GM10266 (cell line): ENCODE measurements at regions not wholly inside any gene's neighbourhood (a gene's known extent, or its start where the extent isn't known, plus 50 kb on each side); places are given as distances from the start of the nearest gene placed in this dataset.

Source experiments
- DNase-seq: peaks from one replicate; pipeline ENCODE4 v3.0.0; 2012; ENCODE audit errors: extremely low spot score
- CTCF ChIP-seq: IDR thresholded peaks from 2 replicates; pipeline ENCODE4 v1.5.1; 2012; ENCODE audit warnings: mild to moderate bottlenecking, low read depth; ENCODE audit not compliant: control insufficient read depth, insufficient read depth; ENCODE audit errors: missing control alignments

GRCh38 chr12:13428538-13429265 lies 232.2 kb downstream of the EMP1 start:
- TF ChIP-seq CTCF, result no peak

GRCh38 chr12:13425766-13426165 lies 229.2 kb downstream of the EMP1 start:
- no peak for TF ChIP-seq CTCF
- no peak for DNase-seq

More at GRCh38 chr12:13428538-13429265, 232.2 kb downstream of the EMP1 start:
- DNase-seq, result no peak

- TF ChIP-seq CTCF, result no peak
- no peak for DNase-seq
These were observed 225.8 kb downstream of the EMP1 start for GRCh38 chr12:13422291-13422690.

GRCh38 chr12:13417516-13417915 lies 221.0 kb downstream of the EMP1 start:
- TF ChIP-seq CTCF, result no peak
- no peak for DNase-seq

GRCh38 chr12:13411287-13411686 lies 214.8 kb downstream of the EMP1 start:
- no peak for TF ChIP-seq CTCF
- DNase-seq, result no peak

GRCh38 chr12:13405961-13406703 lies 209.6 kb downstream of the EMP1 start:
- no peak for DNase-seq
- no peak for TF ChIP-seq CTCF
